ENCODE measurements at regions not wholly inside any gene's neighbourhood (a gene's known extent, or its start where the extent isn't known, plus 50 kb on each side); places are given as distances from the start of the nearest gene placed in this dataset.
"Not testable (repeated sequence)": the region's sequence is repeated elsewhere in the genome, so short reads cannot be mapped to it uniquely, and the experiment has no call there.

GRCh38 chr10:100638969-100639368 is 103.2 kb downstream of the HIF1AN start:
- H3K4me3 ChIP-seq (ENCODE audit: insufficient read depth, low read depth, low read length); H3K9ac ChIP-seq (ENCODE audit: low read depth, low read length); CTCF ChIA-PET; H3K14ac ChIP-seq (replicated peaks; ENCODE audit: low read depth, low read length); H2BK5ac ChIP-seq (ENCODE audit: low read depth, low read length, poor library complexity, severe bottlenecking); H4K91ac ChIP-seq (ENCODE audit: insufficient read depth, low read depth, low read length); in situ Hi-C loops (cut with MboI; ENCODE audit: low sequenced_read_pairs); POLR2A ChIA-PET (ENCODE audit: unreplicated experiment); H3K56ac ChIP-seq (ENCODE audit: extremely low read depth, insufficient read depth, low read length); DNase-seq; H3K4me1 ChIP-seq (ENCODE audit: control insufficient read depth, insufficient read depth, low read length); H4K8ac ChIP-seq (ENCODE audit: low read depth in 2 of 2, low read length in 2 of 2); H4K20me1 ChIP-seq (ENCODE audit: insufficient read depth, low read length); BruUV-seq (replicated peaks); H3K4ac ChIP-seq (ENCODE audit: low read depth, low read length); ATAC-seq (ENCODE audit: low read depth); H3K27ac ChIP-seq (ENCODE audit: insufficient read depth, low read length); H3K23ac ChIP-seq (ENCODE audit: low read depth, low read length); H3K18ac ChIP-seq (ENCODE audit: low read depth, low read length); intact Hi-C loops (cut with micrococcal nuclease); H2AK9ac ChIP-seq (replicated peaks; ENCODE audit: low read depth, low read length, poor library complexity); dilution Hi-C loops (cut with HindIII; ENCODE audit: low sequenced_read_pairs, unreplicated experiment); H2AK5ac ChIP-seq (ENCODE audit: low read depth, low read length); H4K5ac ChIP-seq (ENCODE audit: low read depth, low read length); H3K4me2 ChIP-seq (ENCODE audit: low read depth, low read length); H2BK15ac ChIP-seq (ENCODE audit: low read depth, low read length); H2AFZ ChIP-seq (replicated peaks; ENCODE audit: low read length, poor library complexity); H2BK120ac ChIP-seq (ENCODE audit: low read depth, low read length); H3K9me3 ChIP-seq (ENCODE audit: control insufficient read depth, insufficient read depth, low read length); H3K79me1 ChIP-seq (ENCODE audit: low read depth in 1 of 2, low read length in 2 of 2); H2BK20ac ChIP-seq (ENCODE audit: low read depth, low read length); H3K36me3 ChIP-seq (ENCODE audit: control insufficient read depth, insufficient read depth, low read length); H3K9me1 ChIP-seq (ENCODE audit: insufficient read depth, low read length): not testable (repeated sequence)
- 60% methylated on average over 1 of the region's 6 CpGs; no CpG with 5 or more reads in 1 of the 2 experiments for WGBS, 2 experiments (ENCODE audit: extremely low coverage in 2 of 2, insufficient read length in 1 of 2)
- peaks cover 28% of the 10 kb centered on the region for H3K27me3 ChIP-seq (ENCODE audit: control insufficient read depth, insufficient read depth, low read length)
